CD4-positive, alpha-beta T cell treated with Interleukin-15 for 4 hours (primary cell): ENCODE measurements at regions not wholly inside any gene's neighbourhood (a gene's known extent, or its start where the extent isn't known, plus 50 kb on each side); places are given as distances from the start of the nearest gene placed in this dataset.

Experiments used
- DNase-seq: peaks from one replicate; pipeline ENCODE4 v3.0.0-alpha.2; 2020; ENCODE audit warnings: low spot score

DNA sequence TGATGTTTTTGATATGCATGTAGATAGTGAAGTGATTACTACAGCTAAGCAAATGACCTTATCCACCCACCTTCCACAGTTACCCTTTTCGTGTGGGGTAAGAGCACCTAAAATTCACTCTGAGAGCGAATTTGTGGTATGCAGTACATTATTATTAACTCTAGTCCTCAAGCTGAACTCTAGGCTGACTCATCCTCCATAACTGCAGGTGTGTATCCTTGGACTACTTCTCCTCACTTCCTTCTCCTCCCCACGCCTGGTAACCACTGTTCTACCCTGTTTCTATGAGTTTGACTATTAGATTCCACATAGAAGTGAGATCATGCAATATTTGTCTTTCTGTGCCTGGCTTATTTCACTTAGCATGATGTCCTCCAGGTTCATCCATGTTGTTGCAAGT lies 484.6 kb downstream of the GATA3 start:
- DNase-seq: no peak

DNA sequence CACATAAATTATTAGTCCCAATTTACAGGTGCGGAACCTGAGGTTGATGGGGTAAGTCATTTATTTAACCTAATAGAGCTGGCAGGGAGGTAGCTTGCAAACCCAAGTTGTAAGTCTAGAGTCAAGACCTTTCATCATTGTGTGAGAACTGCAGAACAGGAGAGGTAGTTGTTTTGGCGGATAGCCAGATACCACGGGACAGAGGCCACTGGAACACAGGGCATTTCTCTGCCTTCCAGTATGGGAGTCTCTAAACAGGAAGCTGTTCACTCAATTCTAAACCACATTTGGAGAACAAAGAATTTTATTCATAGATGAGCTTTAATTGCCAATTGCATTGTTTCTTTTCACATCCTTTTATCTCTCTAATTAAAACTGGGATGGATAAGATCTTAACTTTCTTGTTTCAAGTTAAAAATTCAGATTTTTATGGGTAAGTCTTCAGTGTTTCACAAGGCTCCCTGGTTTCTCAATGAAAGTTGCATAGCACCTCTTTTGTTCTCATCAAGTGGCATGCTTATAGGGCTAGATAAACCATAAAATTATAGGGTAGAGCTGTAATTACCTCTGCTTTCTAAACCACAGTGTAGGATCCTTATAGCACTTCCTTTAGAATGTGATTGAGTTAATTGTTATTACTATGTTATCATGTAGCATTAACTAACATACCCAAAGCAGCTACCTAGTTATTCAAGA lies 489.0 kb downstream of the GATA3 start:
- DNase-seq: no peak

DNA sequence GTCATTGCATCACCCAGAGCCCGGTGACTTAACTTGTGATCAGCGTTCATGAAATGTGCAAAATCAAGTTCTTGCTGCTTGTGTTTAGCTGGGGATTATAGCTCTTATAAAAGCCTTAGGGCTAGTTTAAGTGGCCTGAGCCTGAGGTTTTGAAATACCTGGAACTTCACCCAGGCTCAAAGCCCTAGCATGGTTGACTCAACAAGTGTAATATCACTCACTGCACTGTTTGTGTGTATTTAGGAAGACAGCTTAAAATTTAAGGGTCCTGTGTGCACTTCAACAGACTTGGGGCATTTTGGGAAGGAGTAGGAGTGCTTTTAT lies 489.5 kb downstream of the GATA3 start:
- no peak for DNase-seq

DNA sequence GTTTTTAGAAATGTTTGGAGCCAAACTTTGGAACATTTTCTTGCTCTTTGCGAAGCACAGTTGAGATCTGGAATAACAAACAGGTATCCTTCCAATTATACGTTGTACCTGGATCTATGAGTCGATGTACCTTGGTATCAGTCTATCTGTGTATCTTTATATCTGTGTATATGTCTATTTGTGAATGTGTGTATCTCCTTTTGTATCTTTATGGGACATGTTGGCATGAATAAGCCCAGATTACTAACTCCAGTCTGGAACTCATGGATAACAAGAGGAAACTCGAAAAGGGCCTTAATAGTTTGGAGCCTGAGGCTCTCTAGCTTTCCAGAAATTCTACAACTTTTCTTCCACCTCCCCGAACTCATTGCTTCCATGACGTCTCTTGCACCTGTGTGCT lies 490.0 kb downstream of the GATA3 start:
- no peak for DNase-seq

DNA sequence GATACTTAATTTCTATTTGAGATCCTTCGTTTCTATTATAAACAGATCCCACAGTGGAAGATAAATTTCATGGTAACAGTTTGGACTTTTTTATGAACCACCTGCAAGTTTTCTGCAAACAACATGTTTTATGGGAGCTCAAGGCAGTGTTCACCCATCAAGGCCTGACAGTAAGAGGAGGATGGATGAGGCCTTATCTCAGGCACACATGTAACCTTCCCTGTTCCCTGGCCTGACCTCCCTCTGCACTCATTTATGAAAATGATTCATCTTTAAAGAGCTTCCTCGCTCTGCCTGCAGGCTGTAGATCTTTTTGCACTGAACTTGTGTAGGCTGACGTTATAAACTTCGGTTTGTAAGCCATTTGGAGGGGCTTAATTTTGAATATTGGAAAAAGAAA lies 500.1 kb downstream of the GATA3 start:
- DNase-seq: no peak

DNA sequence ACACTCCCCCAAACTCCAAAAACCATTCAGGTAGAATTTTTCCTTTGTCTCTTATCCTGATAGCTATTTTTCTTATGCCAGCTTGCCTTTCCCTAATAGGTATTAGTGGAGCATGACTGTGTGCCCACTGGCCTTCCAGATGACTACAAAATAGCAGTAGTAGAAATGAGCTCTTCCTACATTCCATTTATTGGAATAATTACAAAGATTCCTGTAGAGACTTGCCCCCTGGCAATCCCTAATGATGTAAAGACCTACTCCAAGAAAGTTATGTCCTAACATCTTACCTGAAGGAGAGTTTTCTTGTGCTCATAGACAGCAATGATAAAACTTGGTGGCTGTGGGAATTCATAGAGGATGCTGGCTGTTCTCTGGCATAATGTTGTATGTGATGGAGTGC lies 501.8 kb downstream of the GATA3 start:
- no peak for DNase-seq

DNA sequence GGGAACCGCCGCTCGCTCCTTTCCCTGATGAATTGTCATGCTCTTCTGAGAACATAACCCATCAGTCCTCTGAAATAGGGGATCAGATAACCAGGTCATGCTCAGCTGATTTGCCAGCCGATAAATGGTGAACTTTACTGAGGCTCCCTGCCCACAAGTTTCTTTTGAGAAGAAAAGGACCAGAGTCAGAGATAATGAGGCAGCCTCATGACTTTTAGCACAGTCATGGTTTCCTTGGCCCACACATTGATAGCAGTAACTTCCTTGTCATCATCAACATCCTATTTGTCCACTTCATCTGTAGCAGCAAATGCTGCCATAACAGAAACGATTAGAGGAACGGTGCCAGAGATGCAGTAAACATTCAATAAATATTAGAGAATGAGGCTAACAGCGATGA lies 509.0 kb downstream of the GATA3 start:
- peak; percentile 3 for DNase-seq

DNA sequence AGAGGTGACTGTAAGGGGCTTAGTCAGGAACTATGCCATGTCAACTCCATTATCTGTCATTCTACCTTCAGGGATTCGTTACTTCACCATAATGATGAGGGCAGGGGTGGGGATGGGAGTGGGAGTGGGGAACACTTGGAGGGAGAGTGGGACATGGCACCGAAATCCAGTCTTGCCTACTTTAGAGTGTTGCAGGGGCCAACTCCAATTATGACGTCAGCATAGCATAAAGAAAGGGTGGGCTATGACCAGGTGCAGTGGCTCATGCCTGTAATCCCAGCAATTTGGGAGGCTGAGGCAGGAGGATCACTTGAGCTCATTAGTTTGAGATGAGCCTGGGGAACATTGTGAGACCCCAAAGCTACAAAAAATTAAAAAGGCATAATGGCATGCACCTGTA lies 512.2 kb downstream of the GATA3 start:
- no peak for DNase-seq

DNA sequence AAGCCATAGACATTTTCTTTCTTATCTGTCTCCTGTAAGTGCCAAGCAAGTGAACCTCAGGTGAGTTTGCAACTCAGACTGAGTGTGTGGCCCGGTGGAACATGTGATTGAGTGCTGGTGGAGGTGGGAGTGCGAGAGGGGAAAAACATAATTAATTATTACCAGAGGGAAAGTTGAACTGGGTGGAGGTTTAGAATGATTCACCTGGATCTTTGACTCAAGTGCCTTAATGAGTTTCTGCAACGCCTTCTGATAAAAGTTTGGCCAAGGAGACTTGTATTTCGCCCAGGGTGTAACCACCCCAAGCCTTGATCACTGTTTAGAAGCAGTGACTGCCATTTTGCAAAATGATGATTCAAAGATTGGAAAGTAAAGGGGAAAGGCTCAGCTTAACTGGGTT lies 513.9 kb downstream of the GATA3 start:
- no peak for DNase-seq

DNA sequence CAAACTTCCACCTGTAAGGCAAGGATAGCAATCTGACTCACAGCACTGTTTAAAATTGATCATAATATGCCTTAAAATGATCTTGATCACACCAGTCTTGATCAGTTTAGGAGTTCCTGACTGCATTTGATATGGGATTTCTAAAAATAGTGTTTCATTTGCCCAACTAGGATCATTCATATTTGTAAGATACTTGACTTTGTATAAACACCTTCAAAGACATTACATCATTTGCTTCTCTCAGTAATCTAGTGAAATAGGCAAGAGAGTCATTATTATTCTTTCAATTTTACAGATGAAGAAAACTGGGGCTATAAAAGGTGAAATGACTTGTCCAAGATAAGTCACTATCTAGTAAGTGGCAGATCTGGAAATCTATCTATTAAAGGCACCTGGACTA lies 521.1 kb downstream of the GATA3 start:
- no peak for DNase-seq

DNA sequence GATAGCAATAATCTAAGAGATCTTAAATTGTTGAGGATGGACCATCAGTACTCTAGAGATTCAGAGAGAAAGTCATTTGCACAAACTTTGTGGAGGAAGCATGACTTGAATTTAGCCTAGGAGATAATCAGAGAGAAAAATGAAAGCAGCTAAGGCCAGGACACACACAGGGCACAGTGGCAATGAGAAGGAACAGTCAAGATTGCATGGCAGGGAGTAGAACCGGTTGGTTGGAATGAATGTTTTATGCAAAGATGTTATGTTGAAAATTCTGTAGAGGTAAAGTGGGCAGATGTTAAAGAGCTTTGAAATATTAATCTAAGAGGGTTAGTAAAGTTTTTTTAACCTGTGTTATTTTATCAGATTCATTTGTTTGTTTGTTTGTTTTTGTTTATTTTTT lies 521.8 kb downstream of the GATA3 start:
- DNase-seq: no peak

DNA sequence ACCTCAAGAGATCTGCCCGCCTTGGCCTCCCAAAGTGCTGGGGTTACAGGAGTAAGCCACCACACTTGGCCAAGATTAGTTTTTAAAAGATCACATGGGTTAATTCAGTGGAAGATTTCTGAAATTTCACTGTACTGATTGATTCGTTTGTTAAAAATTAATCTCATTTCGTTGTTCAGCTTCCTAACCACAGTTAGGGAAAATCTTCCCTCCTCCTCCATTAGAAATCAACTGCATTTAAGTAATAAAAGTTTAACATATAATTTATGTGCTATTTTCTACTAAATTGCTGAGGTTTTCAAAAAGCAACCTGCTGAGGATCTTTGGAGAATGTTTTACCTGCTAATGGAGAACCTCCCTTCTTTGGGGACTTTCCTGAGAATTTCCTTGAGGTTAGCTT lies 522.4 kb downstream of the GATA3 start:
- DNase-seq: no peak

DNA sequence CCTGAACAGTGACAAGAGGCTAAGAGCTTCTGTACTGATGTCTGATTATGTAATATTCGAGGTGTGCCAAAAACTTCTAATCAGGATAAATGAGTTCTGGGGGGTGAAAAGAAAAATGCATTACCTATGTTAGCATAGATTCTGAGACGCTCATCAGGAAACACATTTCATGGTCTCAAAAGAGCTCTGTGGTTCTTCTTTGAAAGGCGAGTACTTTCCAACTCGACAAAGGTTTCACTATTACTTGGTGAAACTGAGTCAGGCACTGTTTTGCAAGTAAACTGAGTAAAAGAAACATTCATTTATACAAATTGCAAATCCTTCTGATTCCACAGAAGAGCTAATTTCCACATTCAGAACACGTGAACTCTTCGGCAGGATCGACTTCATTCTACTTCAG lies 523.2 kb downstream of the GATA3 start:
- DNase-seq: no peak

DNA sequence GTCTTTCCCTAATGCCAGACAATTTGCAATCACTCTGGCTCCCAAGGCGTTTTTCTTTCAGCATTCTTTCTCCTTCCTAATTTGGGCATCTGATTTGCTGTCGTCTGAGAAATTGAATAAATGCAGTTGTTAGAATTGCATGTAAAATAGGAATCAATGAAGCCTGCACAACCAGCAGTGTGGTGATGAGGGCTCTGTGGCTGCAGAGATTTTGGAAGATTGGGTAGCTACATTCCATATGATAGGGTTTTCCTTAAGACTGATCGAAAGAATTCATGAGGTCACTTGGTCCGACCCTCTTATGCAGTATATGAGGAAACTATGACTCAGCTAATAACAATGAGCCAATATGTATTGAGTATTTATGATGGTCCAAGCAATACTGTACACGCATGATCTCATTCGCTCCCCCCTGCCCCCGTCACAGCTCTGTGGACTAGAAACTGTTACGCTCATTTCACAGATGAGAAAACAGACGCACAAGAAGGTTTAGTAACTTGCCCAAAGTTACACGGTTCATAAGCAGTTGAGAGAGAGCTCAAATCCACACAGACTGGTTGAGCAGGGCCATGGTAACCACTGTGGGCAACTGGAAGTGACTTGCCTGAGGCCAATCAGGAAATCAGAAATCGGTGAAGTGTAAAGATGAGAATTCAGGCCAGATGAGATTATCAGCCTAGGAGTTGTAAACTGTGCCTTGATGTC lies 527.2 kb downstream of the GATA3 start:
- DNase-seq: no peak

DNA sequence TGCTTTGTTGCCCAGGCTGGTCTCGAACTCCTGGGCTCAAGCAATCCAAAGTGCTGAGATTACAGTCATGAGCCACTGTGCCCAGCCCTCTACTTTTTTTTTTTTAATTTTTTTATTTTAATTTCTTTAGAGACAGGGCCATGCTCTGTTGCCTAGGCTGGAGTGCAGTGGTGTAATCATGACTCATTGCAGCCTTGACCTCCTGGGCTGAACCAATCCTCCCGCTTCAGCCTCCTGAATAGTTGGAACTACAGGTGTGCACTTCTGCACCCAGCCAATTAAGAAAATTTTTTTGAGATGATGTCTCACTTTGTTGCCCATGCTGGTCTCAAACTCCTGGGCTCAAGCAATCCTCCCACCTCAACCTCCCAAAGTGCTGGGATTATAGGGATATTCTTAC lies 528.6 kb downstream of the GATA3 start:
- no peak for DNase-seq

DNA sequence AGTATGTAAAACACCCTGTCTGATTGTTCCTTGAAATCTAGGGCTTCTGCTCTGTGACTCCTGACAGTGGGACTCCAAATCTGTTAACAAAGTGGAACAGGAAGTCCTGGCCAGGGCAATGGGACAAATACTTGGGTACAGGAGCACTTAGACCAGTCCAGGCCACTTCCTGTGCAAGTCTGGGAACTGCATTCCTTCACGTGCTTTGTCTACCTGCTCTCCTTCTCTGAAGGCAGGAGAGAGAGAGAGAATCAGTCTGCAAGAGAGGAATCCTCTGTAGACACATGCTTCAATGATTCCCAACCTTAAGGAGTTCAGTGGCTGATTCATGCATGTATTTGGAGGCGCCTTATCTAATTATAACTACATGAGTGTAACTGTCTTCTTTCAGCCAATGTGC lies 530.2 kb downstream of the GATA3 start:
- DNase-seq: no peak

DNA sequence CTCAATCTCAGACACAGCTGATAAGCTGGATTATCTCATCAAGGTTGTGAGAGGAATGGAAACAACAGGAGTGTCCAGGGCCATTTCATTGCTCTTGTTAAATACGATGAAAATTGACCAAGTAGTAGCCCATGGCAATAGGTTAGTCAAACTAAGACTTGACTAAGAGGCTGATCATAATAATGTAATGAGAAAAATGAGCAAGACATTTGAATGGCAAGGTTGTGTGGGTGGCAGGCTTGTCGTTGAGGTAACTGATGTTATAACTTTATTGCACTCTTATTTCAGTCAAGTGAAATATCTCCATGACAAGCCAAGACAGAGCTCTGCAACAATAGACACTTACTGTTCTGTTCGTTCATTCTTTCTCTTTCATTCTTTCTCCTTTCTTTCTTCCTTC lies 532.0 kb downstream of the GATA3 start:
- no peak for DNase-seq

DNA sequence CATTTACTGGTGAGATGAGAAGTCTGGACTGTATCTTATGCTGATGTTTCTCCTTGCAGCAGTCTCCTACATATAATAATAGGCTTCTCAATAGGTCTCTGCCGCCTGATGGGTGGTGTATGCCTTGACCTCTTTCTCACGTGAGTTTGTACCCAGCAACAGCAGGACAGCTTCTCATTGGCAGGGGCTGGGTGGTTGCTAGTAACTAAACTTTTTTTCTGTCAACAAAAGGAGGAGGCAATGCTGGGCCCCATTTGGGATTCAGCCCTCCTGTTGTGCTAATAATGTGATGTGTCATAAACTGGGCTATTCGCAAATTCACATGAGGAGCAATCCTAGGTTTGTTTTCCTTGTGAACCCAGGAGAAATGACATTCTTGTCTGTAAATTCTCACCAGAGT lies 533.6 kb downstream of the GATA3 start:
- DNase-seq: no peak

DNA sequence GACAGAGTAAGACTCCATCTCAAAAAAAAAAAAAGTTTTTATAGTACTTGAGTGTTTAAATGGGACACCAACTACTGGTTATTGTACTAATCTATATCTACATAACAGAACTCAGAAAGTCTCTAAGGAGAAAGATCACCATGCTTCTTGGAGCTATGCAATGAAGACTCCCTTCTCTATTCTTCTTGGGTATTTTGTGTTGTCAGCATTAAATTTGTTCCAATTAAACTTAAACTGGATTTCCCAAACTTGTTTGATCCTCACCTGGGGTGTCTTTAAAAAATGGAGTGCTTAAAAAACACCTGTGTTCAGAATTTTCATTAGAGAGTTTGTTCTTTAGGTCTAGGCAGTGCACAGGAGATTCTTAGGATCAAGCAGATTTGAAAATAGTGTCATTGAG lies 536.0 kb downstream of the GATA3 start:
- DNase-seq: no peak

DNA sequence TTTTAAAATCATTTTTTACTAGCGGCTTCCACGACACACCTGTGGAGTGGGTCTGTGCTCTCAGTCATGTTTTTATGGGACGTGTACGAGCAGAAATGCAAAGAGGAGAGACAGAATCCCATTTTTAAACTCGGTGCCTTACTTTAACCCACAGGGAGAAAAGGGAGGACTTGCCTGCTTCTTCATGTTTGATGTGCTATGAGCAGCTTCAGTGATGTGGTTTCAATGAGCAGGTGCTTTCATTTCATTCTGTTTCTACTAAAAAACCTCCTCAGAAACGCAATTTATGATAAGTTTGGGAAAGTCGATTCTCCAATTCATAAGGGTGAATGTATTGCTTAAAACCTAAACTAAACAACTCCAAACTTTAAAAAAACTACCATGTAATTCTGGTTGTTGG lies 537.2 kb downstream of the GATA3 start:
- no peak for DNase-seq

DNA sequence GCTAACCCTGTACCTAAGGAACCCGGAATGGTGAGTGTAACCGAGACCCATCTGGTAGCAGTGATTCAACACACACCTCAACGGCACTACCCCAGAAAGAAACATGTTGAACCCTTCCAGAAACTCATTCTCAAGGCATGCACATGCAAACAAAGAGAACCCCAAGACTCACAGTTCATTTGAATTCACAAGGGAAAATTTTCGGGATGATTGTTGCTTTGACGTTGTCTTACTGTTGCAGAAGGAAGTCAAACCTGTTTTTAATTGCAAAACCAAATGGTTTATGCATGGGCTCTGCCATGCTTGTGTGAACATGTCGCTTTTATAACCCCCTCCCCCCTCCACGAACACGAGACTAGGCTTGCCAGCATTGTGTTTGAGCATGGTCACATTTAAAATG lies 539.7 kb downstream of the GATA3 start:
- no peak for DNase-seq

DNA sequence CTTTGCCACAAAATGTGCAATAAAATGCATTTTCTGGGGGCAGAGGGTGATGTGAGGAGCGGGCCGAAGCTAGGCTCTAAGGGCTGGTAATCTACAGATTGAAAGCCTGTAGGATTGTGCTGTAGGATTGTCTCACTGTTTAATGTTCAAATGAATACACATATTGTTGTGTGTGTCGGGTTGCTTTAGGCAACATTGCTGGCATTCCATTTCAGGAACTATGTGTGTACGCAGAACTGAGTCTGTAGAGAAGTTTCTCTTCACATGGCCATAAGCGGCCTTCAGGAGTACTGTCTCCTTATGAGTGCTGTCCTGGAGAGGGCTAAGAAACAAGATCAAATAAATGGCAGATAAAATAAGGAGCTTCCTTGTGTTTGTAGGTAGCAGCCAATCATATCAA lies 540.2 kb downstream of the GATA3 start:
- no peak for DNase-seq

DNA sequence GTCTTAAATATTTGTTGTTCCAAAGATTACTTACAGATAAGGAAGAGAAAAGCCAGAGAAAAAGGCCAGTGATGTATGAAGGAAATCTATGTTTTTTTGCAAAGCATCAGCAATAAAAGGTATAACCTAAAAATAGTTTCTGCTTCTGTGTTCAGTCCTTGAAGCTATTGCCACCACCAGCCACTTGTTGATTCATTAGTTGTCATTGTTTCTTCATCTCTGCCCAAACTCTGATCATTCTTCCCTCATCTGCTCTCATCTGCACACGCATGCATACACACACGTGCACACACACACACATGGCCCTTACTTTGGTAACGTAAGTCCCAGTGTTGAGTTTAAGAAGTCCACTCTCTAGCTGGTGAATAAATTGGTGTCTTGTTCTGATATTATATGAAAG lies 540.7 kb downstream of the GATA3 start:
- no peak for DNase-seq

DNA sequence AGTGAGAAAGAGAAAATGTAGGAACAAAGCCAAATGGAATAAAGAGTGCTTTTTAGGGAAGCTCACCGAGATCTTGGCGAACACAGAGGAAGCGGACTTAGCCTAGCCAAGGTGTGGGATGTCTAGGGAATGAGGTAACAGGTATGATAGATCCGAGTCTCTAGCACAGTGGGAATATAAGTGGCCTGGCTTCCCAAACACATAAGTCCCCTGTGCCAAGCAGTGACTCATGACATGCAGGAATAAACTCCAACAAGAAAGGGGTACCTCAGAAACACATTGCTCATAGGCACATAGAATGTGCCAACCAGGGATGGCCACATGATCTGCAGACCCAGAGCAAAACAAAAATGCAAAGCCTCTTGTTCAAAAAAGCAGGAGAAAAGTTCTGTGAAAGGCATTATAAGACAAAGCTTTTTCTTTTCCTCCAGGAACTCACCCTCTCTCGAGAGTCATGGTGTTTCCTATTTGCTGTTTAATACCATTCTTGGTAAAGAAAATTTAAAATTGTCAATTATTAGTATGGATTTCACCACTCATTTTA lies 542.5 kb downstream of the GATA3 start:
- DNase-seq: no peak
